Middle frontal gyrus (tissue), 1 donor: ENCODE measurements at regions not wholly inside any gene's neighbourhood (a gene's known extent, or its start where the extent isn't known, plus 50 kb on each side); places are given as distances from the start of the nearest gene placed in this dataset.

ENCODE experiments used
- DNase-seq: peaks from one replicate; pipeline ENCODE4 v3.0.0-alpha.2; 2015; ENCODE audit warnings: low spot score; ENCODE audit errors: extremely low spot score

DNA sequence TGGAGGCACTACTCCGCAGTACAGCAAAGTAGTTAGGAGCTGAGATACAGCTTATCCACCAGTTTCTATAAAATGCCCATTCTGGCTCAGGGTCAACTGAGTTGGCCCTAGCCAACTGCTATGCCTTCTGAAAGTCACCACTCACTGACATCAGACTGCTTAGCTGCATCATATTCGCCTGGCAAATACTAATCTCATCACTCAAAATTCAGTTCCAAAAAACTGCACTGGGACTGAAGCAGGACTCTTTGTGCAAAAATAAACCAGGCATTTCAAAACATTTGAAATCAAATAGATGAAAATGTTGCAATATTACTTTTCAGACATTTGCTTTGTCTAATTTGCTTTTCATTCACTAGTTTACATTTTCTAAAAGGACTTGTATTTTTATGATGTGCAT is 230.0 kb downstream of the ALDH8A1 start:
- no peak for DNase-seq

DNA sequence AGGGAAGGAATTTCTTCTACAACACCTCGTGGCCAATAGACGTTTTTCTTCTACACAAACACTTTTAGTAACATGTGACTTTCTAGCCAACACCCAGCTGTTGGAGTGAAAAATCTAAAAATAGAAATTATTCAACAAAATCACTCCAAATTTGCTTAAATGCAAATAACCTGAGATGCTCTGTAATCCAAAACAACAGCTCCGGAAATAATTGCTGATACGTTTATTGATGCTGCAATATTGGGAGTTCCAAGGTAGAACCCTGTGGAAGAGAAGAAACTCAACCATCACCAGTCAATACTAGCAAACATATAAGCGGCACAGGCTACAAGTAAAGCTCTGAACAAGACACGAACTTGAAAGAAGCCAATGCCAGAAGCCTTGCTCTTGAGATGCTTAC is 230.6 kb downstream of the ALDH8A1 start:
- no peak for DNase-seq

DNA sequence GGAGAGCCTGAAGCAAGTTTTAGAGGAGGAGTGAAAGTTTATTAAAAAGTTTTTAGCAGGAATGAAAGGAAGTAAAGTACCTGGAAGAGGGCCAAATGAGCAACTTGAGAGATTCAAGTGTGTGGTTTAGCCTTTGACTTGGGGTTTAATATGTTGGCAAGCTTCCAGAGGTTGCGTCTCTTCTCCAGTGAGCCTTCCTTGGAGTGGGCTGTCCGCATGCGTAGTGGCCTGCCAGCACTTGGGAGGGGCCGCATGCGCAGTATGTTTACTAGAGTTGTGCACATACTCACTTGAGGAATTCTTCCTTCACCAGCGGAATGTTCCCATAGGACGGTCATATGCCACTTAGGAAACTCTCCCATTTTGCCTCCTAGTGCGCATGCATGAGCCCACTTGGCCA is 235.2 kb downstream of the ALDH8A1 start:
- no peak for DNase-seq

DNA sequence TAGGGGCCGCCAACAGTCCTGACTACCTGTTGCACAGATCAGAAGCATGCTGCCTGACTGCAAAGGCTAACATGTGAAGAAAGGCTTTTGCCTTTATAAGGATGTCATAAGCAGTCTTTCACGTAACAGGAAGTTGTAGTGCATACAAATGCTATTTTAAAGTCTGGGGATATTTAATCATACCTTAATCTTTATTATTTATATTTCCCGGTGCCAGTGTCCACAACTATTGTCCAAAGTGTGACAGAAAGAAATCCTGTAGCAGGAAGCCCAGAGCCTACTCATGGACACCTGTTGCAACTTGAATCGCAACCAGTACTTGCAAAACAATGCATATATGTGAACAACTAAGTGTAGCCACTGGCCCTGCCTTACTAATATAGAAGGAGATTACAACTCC is 235.8 kb downstream of the ALDH8A1 start:
- DNase-seq = no peak

DNA sequence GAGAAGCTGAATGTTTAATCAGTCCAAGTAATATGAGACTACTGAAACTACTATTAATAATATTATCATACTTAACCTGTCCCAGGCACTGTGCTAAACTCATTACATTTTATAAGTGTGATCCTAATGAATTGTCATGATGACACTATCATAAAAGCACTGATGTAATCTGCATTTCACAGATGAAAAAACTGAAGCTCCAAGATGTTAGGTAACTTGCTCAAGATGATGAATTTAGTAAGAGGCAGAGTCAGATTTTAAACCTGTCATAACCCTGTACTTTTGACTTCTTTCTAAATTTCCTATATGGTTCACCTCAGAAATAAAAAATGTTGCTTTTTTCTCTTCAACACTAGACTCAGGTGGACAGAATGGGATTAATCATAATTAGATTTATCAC is 237.6 kb downstream of the ALDH8A1 start:
- DNase-seq = no peak

DNA sequence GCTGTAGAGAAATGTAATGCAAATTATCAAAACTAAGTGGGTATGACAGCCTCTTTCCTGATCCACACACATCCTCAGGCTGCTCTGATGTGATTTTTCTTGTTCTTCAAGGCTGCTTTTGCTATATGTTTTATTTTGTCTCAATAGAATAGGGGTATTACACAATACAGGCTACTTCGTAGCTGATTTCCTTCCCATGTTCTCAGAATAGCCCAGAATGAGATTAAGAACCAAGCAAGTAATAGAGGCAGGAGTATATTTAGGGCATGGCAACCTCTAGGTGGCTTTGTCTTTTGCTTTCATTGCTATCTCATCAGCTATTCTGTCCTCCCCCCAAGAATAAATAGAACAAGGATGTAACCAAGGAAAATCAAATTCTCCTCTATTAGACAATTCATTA is 241.8 kb downstream of the ALDH8A1 start:
- DNase-seq = no peak

DNA sequence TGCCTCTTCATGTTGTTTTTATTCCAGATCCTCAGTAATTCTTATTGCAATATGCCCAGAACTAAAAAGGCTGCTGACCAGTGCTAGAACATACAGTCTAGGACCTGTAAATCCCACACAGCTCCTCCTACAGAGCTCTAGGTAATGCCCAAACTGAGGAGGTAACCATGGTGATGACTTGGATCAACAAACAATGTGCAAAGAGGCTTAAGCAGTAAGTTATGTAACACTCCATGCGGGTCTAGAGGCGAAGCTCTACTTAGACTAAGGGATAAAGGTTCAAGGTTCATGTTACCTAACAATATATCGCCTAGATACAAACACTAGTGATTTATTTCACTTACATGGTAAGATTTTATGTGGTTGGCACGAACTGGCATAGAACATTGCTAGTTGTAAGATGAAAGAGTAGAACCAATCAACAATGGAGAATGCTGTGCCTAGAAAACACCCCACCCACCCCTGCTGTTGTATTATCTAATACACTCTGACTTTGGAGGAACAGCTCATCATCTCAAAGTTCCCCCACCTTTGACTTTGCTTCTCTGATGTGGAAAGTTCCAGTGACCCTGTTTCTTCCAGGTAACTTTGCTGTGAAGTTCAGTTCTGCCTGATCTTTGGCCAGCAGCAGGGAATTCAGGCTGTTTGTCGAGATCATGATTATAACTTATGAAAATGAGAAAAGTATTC is 242.4 kb downstream of the ALDH8A1 start:
- no peak for DNase-seq

DNA sequence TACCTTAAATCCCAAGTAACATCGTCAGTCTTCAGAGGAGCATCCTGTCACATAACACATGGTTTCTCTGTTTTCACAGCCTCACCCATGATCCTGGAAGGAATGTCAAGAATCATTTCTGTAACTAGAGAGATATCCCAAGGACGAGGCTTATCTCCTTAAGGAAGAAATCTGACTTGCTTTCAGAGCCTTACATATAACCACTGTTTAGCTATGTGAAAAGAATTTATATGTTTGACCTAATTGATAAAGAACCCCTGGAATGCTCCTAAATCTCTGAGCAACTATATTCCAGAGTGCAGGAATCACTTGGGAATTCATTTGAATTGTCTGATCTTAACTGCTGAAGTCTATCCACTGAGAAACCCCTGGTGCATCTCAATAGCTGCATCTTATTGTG is 243.1 kb downstream of the ALDH8A1 start:
- no peak for DNase-seq

DNA sequence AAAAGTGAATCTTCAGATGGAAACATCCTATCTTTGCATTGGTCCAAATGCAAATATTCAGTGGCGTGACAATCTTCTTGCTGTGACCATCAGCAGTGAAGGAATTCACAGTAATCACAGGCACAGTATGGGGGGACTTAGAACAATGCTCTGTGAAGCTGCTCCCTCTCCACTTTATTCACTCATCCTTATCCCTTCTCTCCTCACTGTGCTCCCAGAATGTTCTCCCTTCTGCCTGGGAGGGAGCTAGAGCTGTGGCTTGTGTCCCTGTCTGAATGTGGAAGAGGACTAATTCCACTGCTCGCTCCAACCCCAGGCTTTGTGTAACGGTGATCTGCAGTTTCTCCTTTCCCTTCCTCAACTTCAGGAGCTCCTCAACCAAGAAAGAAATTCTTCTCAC is 243.7 kb downstream of the ALDH8A1 start:
- DNase-seq = no peak

DNA sequence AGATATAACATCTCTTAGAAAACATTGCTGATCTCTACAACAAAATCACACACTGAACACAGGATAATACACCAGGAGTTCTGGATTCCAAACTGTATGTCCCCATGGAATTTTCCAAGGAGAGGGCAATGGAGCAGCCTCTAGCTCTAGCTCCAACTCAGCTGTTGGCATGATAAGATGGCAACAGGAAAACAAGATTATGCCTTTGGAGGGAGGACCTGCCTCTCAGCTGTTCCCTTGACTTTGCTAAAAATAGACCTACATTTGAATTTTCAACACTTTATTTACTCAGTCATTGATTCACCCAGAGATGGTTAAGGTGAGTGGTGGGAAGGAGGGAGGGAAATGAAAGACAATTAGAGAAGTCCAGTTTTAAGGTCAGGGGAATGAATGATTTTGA is 246.7 kb downstream of the ALDH8A1 start:
- DNase-seq = no peak

DNA sequence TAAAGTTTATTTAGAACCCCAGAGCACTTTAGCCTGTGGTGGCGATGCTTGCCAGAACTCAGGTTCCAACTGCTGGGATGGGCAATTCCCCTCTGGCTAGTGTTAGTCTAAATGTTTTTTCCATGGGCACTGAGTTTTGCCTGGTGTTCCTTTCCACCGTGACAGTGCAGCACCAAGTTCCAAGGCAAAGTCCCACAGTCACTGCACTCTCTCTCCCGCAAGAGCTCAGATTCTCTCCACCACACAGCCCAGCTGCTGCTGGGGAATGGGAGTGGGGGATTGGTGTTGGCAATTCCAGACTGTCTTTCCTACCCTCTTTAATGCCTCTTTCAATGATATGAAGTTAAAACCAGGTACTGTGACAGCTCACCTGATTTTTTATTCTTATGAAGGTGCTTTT is 247.6 kb downstream of the ALDH8A1 start:
- DNase-seq = no peak

DNA sequence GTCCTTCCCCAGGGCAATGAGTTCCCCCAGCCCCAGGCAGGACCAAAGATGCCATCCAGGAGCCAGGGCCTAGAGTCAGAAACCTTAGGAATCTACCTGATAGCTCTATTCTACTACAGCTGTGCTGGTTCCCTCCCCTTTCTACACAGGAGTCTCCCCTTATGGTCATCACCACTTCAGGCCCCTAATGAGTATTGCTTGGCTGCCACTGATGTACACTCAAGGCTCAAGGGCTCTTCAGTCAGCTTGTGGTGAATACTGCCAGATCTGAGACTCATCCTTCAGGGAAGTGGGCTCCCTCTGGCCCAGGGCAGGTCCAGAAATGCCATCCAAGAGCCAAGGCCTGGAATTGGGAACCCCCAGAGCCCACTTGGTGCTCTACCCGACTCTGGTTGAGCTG is 248.6 kb downstream of the ALDH8A1 start:
- DNase-seq = no peak

DNA sequence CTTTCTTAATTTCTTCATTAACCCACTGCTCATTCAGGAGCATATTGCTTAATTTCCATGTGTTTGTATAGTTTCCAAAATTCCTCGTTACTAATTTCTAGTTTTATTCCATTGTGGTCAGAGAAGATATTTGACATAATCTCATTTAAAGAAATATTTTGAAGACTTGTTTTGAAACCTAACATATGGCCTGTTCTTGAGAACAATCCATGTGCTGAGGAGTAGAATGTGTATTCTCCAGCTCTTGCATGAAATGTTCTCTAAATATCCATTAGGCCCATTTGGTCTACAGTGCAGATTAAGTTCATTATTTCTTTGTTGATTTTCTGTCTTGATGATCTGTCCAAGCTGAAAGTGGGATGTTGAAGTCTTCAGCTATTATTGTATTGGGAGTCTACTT is 251.7 kb downstream of the ALDH8A1 start:
- DNase-seq = no peak

DNA sequence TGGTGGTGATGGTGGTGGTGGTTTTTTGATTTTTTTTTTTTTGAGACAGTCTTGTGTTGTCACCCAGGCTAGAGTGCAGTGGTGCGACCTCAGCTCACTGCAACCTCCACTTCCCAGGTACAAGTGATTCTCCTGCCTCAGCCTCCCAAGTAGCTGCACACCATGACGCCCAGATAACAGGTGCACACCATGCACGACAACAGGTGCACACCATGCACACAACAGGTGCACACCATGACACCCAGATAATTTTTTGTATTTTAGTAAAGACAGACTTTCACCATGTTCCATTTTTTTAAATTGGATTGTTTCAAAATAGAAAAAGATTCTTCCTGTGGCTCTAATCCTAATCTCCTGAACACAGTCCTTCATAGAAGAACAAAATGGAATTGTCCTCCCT is 257.9 kb downstream of the ALDH8A1 start:
- no peak for DNase-seq

DNA sequence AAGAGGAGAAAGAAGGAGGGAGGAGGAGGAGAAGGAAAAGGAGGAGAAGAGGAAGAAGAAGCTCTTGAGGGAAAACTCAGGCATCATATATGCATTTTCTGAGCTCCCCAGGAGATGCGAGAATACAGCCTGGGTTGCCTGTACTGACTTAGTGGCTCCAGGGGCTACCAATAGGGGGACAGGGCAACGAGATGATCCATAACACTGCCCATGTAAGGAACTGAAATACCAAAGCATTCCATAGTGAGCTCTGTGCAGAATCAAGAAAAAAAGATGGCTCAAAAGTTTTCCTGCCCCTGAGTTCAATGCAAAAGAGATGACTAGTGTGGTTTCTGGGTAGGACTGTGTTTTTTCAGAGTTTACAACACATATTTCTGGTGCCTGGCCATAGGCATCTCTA is 258.7 kb downstream of the ALDH8A1 start:
- no peak for DNase-seq

DNA sequence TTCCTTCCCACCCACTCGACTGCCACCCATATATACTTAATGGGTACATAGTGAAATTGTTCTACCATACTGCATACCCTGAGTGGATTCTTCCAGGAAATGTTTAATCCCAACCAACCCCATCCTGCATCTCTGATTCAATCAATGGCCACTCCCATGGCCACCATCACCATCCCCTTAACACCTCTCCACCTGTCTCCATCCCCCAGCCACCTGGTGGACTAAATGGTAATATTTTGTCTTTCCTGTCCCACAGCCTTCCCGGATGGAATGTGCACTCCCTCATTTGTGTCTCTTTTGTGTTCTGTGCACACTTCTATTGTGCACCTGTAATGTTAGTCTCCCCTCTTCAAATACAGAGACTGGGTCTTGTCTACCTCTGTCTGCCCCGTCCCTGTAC is 259.9 kb downstream of the ALDH8A1 start:
- DNase-seq = no peak

DNA sequence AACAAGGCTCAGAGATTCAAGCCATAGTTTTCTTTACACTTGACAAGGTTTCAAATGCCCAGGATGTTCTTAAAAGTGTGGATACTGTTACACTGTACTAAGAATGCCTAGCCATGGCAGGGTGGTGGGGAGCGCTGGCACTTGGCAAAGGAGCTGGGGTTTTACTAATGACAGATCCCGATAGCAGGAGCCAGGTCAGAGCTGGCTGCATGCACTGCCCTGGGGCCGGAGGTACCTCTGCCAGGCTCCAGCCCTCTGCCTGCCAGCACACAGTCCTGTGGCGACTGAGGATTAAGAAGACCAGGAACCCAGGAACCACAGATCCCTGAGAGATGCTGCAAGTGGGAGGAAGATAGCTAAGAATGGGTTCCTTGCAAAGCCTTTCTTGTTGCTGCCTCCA is 260.3 kb downstream of the ALDH8A1 start:
- DNase-seq = no peak

DNA sequence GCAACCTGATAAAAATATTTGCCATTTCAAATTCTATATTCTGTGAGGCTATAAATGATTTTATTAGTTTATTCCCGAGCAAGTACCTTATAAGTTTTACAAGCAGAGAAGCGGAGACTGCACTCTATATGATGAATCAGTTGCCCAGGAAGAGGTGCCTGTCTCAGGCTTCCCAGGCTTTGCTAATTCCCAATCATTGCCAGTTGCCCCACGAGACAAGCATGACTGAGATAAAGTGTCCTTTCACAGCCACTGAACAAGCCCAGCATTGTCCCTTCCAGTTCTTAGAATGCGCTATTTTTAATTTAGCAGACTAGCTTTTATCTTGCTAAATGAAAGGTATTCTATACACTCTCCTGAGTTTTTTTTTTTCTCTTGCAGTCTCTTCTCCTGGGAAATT is 260.7 kb downstream of the ALDH8A1 start:
- peak; percentile 62 for DNase-seq

DNA sequence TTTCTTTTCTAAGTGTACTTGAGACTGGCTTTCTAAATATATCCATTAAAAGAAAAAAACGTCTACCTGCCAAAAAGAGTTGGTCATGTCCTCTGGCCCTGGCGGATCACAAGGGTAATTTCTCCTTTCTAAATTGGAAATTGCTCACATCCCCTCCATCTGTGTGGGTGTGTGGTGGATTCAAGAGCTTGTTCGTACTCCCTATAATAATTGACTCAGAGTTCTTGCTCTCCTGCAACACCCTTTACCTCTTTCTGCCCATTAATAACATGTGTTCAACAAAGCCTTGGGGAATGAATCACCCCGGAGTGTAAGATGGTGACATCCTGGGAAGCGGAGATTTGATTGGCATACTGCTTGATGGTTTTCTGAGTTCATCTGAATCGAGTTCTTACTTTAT is 263.8 kb downstream of the ALDH8A1 start:
- DNase-seq = no peak

DNA sequence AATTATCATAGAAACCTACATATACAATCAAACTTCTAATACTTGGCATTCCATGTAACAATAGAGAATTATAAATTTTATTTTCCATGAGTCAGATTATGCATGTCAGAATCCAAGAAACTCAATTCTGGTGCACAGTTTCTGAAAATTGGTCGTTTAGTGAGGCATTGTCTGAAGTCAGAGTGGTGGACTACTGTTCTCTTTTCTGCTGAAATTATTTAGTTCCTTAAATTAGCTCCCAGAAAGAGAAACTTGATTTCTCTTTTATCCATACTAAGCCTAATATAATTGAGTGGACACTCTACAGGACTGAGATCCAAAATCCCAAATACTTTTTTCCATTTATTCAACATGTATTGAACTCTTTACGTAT is 265.5 kb downstream of the ALDH8A1 start:
- DNase-seq = no peak

DNA sequence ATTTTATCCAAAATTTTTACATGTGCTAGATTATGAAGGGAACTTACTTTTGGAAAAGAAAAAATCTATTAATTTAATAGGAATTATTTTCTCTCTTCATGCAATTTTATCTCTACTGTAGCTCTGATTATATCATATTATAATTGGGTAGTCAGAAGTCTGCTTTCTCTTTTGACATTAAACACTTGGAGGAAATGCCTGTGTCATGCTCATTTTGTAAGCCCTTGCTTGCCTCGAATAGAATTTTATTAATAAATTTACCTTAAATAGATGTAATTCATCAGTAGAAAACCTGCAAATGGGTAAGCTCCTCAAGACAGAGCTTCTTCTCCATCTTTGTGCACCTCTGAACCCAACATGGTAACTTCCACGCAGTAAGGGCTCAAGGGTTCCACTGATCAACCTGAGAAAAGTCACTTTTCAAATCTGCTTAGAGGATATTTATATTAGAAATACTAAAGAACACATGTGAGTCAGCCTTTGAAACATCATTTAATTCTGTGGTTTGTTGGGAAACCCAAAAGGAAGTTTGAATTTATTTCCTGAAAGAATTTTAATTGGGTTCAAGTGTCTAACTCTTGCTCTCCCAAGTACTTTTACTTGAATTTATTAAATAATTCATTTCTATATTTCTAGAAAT is 266.0 kb downstream of the ALDH8A1 start:
- DNase-seq = no peak

DNA sequence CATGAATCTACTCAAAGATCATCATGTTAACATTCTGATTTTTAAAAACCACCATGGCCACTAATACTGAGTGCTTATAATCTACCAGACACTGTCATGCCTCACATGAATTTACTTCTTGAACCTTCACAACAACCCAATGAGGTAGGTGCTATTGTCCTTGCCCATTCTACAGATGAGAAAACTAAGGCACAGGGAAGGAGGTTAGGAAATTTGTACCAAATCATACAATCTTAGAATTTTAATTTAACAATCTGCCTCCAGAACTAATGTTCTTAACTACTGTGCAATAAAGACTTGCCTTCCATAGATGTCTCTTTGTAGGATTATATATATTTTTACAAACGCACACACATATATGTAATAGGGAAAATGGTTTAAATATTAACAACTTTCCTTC is 269.5 kb downstream of the ALDH8A1 start:
- no peak for DNase-seq

DNA sequence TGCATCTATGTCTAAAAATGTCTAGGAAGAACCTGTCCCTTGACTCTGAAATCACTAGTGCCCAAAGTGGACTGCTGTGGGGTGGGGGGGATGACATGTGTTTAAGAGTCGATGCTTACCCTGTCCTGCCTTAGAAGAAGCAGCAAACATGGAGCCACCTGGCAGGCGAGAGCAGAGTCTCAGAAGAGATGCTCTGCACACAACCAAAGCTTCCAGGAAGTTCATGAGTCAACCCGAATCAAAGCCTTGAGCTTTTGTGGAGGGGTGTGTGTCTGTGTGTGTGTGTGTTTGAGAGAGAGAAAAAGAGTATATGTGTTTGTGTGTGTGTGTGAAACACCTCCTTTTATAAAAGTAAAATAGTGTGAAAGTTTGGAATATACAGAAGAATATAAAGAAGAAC is 269.9 kb downstream of the ALDH8A1 start:
- DNase-seq = no peak
